ENCODE measurements at regions not wholly inside any gene's neighbourhood (a gene's known extent, or its start where the extent isn't known, plus 50 kb on each side); places are given as distances from the start of the nearest gene placed in this dataset.

DNA sequence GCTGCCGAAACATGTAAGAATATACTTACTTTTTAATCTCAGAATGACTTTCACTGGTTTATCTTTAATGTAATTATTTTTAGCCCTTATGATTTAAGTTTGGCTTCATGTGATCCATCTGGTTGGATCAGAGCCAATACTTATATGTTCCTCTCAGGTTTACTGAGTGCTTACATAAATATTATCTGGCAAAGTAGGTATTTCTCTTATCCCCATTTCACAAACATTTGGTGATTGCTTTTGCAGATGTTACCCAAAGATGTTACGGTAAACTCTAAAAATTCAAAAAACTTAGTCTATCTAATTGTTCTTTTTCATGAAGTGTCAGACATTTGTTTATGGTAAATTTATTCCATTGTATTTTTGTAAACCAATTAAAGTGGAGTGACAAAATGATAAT, 115.0 kb upstream of the TLL1 start:
- no peak for TF ChIP-seq EZH2 (IDR thresholded peaks at IDR 0.05; ENCODE audit: insufficient read depth, poor library complexity, severe bottlenecking)
- TF ChIP-seq EZH2phosphoT487 (IDR thresholded peaks at IDR 0.05; ENCODE audit: insufficient read depth, low read depth) = no peak
